ENCODE measurements at regions not wholly inside any gene's neighbourhood (a gene's known extent, or its start where the extent isn't known, plus 50 kb on each side); places are given as distances from the start of the nearest gene placed in this dataset.

DNA sequence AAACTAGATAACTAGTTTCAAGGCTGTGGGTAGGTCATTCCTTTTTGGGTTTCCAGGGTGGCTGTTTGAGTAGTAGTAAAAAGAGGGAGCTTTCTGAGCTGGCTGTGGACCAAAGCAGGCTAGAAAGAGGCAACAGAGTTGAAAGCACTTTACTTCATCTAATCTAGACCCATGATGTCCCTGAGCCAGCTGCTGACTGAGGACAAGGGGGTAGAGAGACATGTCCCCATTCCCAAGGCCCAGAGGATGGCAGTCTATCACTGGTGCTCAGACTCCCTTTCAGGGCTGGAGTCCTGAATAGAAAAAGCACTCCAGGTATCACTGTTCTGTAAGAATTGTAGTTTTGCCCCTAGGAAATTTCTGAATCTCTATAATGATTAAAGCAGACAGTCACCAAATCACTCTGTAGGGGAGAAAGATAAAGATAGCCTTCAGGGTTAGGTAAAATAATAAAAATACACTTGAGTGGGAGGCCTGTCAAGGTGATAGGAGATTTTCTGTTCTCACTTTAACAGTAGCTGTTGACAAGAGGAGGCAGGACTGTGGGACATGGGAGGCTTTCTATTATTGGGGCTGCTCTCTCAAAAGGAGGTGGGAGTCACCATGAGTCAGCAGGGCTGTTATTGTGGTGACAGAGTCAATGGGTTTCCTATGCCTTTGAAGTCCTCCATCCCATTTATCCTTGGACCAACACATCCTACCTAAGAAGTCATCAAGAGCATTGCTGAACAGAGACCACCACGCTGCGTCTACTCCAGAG is 190.2 kb upstream of the MPHOSPH6 start:
- Histone ChIP-seq H3K9ac (ENCODE audit: insufficient read depth in 1 of 2, low read depth in 2 of 2, low read length in 2 of 2) (no peak overlapping the region), H3K4me2 (ENCODE audit: insufficient read depth, low read length) (no peak overlapping the region), H3K9me1 (ENCODE audit: control insufficient read depth, insufficient read depth, low read length) (no peaks in the 10 kb centered on the region), H3K79me2 (ENCODE audit: control insufficient read depth, insufficient read depth, low read length) (no peaks in the 10 kb centered on the region), H3K4me3 (no peak overlapping the region), H3K36me3 (ENCODE audit: control insufficient read depth, insufficient read depth, low read length) (no peaks in the 10 kb centered on the region), H3K4me1 (replicated peaks in 1 of 2; ENCODE audit: control insufficient read depth in 2 of 2, insufficient read depth in 2 of 2, low read length in 2 of 2) (no peaks in the 10 kb centered on the region), H4K20me1 (replicated peaks; ENCODE audit: control insufficient read depth, insufficient read depth, low read length) (no peaks in the 10 kb centered on the region), H3K27ac (ENCODE audit: extremely low read depth, low read depth, low read length) (no peak overlapping the region), H3K9me3 (replicated peaks; ENCODE audit: control insufficient read depth, insufficient read depth, low read depth, low read length) (no peaks in the 10 kb centered on the region), H3K27me3 (ENCODE audit: control insufficient read depth in 2 of 2, insufficient read depth in 2 of 2, low read length in 2 of 2) (no peaks in the 10 kb centered on the region), H2AFZ (ENCODE audit: low read depth, low read length) (no peak overlapping the region)
- WGBS (ENCODE audit: insufficient coverage, low coverage, missing lambda C conversion rate), result 0% methylated on average over 2 of the region's 2 CpGs
- FAIRE-seq (no peak), DNase-seq (ENCODE audit: extremely low read depth in 1 of 4, low spot score in 3 of 4) (no peak), ATAC-seq (no peak)
- POLR2A ChIA-PET, result interaction anchor here (1.6 kb wide), 1 partner anchor 10 kb away, joined by 4 read pairs; no protein-coding TSS in a partner anchor
- intact Hi-C loops (cut with micrococcal nuclease), result no loop called here
- CTCF ChIA-PET (ENCODE audit: low intra/inter-chr PET ratio), result no interaction called here
- BruUV-seq (replicated peaks), result no TSS peak
- in situ Hi-C loops (cut with MboI), result no loop called here
- TF ChIP-seq, protein P1, sequence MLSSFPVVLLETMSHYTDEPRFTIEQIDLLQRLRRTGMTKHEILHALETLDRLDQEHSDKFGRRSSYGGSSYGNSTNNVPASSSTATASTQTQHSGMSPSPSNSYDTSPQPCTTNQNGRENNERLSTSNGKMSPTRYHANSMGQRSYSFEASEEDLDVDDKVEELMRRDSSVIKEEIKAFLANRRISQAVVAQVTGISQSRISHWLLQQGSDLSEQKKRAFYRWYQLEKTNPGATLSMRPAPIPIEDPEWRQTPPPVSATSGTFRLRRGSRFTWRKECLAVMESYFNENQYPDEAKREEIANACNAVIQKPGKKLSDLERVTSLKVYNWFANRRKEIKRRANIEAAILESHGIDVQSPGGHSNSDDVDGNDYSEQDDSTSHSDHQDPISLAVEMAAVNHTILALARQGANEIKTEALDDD (IDR thresholded peaks at IDR 0.05), result no peak
- no peak for TF ChIP-seq SLC30A9 (CRISPR knock-in tag; IDR thresholded peaks at IDR 0.05)
- TF ChIP-seq, protein P2, sequence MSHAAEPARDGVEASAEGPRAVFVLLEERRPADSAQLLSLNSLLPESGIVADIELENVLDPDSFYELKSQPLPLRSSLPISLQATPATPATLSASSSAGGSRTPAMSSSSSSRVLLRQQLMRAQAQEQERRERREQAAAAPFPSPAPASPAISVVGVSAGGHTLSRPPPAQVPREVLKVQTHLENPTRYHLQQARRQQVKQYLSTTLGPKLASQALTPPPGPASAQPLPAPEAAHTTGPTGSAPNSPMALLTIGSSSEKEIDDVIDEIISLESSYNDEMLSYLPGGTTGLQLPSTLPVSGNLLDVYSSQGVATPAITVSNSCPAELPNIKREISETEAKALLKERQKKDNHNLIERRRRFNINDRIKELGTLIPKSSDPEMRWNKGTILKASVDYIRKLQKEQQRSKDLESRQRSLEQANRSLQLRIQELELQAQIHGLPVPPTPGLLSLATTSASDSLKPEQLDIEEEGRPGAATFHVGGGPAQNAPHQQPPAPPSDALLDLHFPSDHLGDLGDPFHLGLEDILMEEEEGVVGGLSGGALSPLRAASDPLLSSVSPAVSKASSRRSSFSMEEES (CRISPR knock-in tag; IDR thresholded peaks at IDR 0.05), result no peak
- no peak for TF ChIP-seq TAF15 (IDR thresholded peaks at IDR 0.05; ENCODE audit: low read depth, low read length)
- no peak for TF ChIP-seq HNRNPH1 (optimal IDR thresholded peaks at IDR 0.05; ENCODE audit: low read depth, low read length)
- TF ChIP-seq, protein P3, sequence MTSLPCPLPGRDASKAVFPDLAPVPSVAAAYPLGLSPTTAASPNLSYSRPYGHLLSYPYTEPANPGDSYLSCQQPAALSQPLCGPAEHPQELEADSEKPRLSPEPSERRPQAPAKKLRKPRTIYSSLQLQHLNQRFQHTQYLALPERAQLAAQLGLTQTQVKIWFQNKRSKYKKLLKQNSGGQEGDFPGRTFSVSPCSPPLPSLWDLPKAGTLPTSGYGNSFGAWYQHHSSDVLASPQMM (CRISPR knock-in tag; IDR thresholded peaks at IDR 0.05), result no peak
- TF ChIP-seq, protein P4, sequence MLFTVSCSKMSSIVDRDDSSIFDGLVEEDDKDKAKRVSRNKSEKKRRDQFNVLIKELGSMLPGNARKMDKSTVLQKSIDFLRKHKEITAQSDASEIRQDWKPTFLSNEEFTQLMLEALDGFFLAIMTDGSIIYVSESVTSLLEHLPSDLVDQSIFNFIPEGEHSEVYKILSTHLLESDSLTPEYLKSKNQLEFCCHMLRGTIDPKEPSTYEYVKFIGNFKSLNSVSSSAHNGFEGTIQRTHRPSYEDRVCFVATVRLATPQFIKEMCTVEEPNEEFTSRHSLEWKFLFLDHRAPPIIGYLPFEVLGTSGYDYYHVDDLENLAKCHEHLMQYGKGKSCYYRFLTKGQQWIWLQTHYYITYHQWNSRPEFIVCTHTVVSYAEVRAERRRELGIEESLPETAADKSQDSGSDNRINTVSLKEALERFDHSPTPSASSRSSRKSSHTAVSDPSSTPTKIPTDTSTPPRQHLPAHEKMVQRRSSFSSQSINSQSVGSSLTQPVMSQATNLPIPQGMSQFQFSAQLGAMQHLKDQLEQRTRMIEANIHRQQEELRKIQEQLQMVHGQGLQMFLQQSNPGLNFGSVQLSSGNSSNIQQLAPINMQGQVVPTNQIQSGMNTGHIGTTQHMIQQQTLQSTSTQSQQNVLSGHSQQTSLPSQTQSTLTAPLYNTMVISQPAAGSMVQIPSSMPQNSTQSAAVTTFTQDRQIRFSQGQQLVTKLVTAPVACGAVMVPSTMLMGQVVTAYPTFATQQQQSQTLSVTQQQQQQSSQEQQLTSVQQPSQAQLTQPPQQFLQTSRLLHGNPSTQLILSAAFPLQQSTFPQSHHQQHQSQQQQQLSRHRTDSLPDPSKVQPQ (CRISPR knock-in tag; IDR thresholded peaks at IDR 0.05; ENCODE audit: borderline replicate concordance), result no peak
- TF ChIP-seq, protein P5, sequence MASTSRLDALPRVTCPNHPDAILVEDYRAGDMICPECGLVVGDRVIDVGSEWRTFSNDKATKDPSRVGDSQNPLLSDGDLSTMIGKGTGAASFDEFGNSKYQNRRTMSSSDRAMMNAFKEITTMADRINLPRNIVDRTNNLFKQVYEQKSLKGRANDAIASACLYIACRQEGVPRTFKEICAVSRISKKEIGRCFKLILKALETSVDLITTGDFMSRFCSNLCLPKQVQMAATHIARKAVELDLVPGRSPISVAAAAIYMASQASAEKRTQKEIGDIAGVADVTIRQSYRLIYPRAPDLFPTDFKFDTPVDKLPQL (IDR thresholded peaks at IDR 0.05; ENCODE audit: extremely low read depth, insufficient read length), result no peak
- TF ChIP-seq DNMT1 (IDR thresholded peaks at IDR 0.05), result no peak
- no peak for TF ChIP-seq NELFE (IDR thresholded peaks at IDR 0.05; ENCODE audit: insufficient read depth, insufficient read length)
- TF ChIP-seq SNRNP70 (optimal IDR thresholded peaks at IDR 0.05; ENCODE audit: low read depth, low read length), result no peak
- TF ChIP-seq, protein P6, sequence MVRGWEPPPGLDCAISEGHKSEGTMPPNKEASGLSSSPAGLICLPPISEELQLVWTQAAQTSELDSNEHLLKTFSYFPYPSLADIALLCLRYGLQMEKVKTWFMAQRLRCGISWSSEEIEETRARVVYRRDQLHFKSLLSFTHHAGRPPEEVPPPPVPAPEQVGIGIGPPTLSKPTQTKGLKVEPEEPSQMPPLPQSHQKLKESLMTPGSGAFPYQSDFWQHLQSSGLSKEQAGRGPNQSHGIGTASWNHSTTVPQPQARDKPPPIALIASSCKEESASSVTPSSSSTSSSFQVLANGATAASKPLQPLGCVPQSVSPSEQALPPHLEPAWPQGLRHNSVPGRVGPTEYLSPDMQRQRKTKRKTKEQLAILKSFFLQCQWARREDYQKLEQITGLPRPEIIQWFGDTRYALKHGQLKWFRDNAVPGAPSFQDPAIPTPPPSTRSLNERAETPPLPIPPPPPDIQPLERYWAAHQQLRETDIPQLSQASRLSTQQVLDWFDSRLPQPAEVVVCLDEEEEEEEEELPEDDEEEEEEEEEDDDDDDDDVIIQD (CRISPR knock-in tag; IDR thresholded peaks at IDR 0.05), result no peak

All from K562 (cell line).